ENCODE measurements at regions not wholly inside any gene's neighbourhood (a gene's known extent, or its start where the extent isn't known, plus 50 kb on each side); places are given as distances from the start of the nearest gene placed in this dataset.

GRCh38 chr17:55654022-55654421 is 68.6 kb downstream of the TMEM100 start:
- POLR2A ChIA-PET = no interaction called here

GRCh38 chr17:55652825-55653224 is 69.8 kb downstream of the TMEM100 start:
- TF ChIP-seq CTCF (IDR thresholded peaks at IDR 0.05) = no peak
- ATAC-seq (no peak), DNase-seq (no peak)
- no peak overlapping the region for H3K27ac Mint-ChIP-seq
- ChIA-PET POLR2A (no interaction called here), CTCF (no interaction called here)
- intact Hi-C loops (cut with micrococcal nuclease) = no loop called here
- H3K27me3 Mint-ChIP-seq = peaks cover 11% of the 10 kb centered on the region
- H3K4me1 Mint-ChIP-seq (ENCODE audit: low read depth) = no peaks in the 10 kb centered on the region
- H3K36me3 Mint-ChIP-seq (ENCODE audit: low read depth) = no peaks in the 10 kb centered on the region
- H3K9me3 Mint-ChIP-seq = no peaks in the 10 kb centered on the region
- no peak overlapping the region for H3K4me3 Mint-ChIP-seq

More at GRCh38 chr17:55654022-55654421, 68.6 kb downstream of the TMEM100 start:
- CTCF ChIA-PET = no interaction called here
- intact Hi-C loops (cut with micrococcal nuclease) = no loop called here
- Mint-ChIP-seq H3K36me3 (ENCODE audit: low read depth) (no peaks in the 10 kb centered on the region), H3K9me3 (no peaks in the 10 kb centered on the region), H3K27me3 (peaks cover 12% of the 10 kb centered on the region), H3K27ac (no peak overlapping the region), H3K4me1 (ENCODE audit: low read depth) (no peaks in the 10 kb centered on the region), H3K4me3 (no peak overlapping the region)
- no peak for TF ChIP-seq CTCF (IDR thresholded peaks at IDR 0.05)
- DNase-seq (no peak), ATAC-seq (no peak)

GRCh38 chr17:55652114-55652823 is 70.4 kb downstream of the TMEM100 start:
- no peak for TF ChIP-seq CTCF (IDR thresholded peaks at IDR 0.05)
- H3K4me3 Mint-ChIP-seq = no peak overlapping the region
- no peak for DNase-seq
- ATAC-seq = no peak
- no peaks in the 10 kb centered on the region for H3K4me1 Mint-ChIP-seq (ENCODE audit: low read depth)
- H3K27me3 Mint-ChIP-seq = peaks cover 11% of the 10 kb centered on the region
- ChIA-PET CTCF (interaction anchor here (1.3 kb wide), 1 partner anchor 66 kb away, joined by 3 read pairs; no protein-coding TSS in a partner anchor), POLR2A (no interaction called here)
- intact Hi-C loops (cut with micrococcal nuclease) = no loop called here
- no peaks in the 10 kb centered on the region for H3K36me3 Mint-ChIP-seq (ENCODE audit: low read depth)
- no peaks in the 10 kb centered on the region for H3K9me3 Mint-ChIP-seq
- H3K27ac Mint-ChIP-seq = no peak overlapping the region

GRCh38 chr17:55649957-55650597 is 72.6 kb downstream of the TMEM100 start:
- intact Hi-C loops (cut with micrococcal nuclease) = no loop called here
- ATAC-seq (no peak), DNase-seq (no peak)
- ChIA-PET CTCF (no interaction called here), POLR2A (no interaction called here)
- H3K36me3 Mint-ChIP-seq (ENCODE audit: low read depth) = no peaks in the 10 kb centered on the region
- H3K4me3 Mint-ChIP-seq = no peak overlapping the region
- no peak for TF ChIP-seq CTCF (IDR thresholded peaks at IDR 0.05)
- peaks cover 8% of the 10 kb centered on the region for H3K27me3 Mint-ChIP-seq
- no peak overlapping the region for H3K27ac Mint-ChIP-seq
- H3K4me1 Mint-ChIP-seq (ENCODE audit: low read depth) = no peaks in the 10 kb centered on the region
- H3K9me3 Mint-ChIP-seq = no peaks in the 10 kb centered on the region

- no peak for ATAC-seq
- CTCF ChIA-PET = no interaction called here
Measured at GRCh38 chr17:55648086-55648485, 74.6 kb downstream of the TMEM100 start.

More at GRCh38 chr17:55648086-55648485, 74.6 kb downstream of the TMEM100 start:
- Mint-ChIP-seq H3K36me3 (ENCODE audit: low read depth) (no peaks in the 10 kb centered on the region), H3K4me1 (ENCODE audit: low read depth) (no peaks in the 10 kb centered on the region), H3K9me3 (no peaks in the 10 kb centered on the region), H3K27ac (no peak overlapping the region), H3K4me3 (no peak overlapping the region), H3K27me3 (peaks cover 15% of the 10 kb centered on the region)
- intact Hi-C loops (cut with micrococcal nuclease) = no loop called here
- TF ChIP-seq CTCF (IDR thresholded peaks at IDR 0.05) = no peak
- POLR2A ChIA-PET = no interaction called here
- DNase-seq = no peak

Data from activated CD8-positive, alpha-beta T cell treated with anti-CD3 and anti-CD28 coated beads for 36 hours (primary cell).